NB4 (cell line): ENCODE measurements at regions not wholly inside any gene's neighbourhood (a gene's known extent, or its start where the extent isn't known, plus 50 kb on each side); places are given as distances from the start of the nearest gene placed in this dataset.

Experiments used
- POLR2A ChIP-seq: IDR thresholded peaks from 2 replicates; pipeline ENCODE4 v1.6.1; 2011; ENCODE audit warnings: mild to moderate bottlenecking; ENCODE audit not compliant: insufficient read length; ENCODE audit errors: extremely low read depth
- TF ChIP-seq, protein P1 (sequence below): IDR thresholded peaks from one replicate; pipeline ENCODE4 v1.5.1; 2012; ENCODE audit warnings: low read depth, low read length

DNA sequence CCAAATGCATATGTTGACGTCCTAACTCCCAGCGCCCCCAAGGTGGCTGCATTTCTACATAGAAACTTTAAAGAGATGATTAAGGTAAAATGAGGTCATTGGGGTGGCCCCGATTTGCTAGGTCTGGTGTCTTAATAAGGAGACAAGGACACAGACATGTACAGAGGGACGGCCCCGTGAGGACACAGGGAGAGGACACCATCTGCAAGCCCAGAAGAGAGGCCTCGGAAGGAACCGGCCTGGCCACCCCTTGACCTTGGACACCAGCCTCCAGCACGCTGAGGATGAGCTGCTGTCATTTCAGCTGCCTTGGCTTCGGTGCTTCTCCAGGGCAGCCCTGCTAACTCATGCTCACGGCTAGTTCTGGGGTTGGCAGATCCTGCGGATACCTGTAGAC, 73.2 kb downstream of the MRPL36 start:
- TF ChIP-seq, protein P1, sequence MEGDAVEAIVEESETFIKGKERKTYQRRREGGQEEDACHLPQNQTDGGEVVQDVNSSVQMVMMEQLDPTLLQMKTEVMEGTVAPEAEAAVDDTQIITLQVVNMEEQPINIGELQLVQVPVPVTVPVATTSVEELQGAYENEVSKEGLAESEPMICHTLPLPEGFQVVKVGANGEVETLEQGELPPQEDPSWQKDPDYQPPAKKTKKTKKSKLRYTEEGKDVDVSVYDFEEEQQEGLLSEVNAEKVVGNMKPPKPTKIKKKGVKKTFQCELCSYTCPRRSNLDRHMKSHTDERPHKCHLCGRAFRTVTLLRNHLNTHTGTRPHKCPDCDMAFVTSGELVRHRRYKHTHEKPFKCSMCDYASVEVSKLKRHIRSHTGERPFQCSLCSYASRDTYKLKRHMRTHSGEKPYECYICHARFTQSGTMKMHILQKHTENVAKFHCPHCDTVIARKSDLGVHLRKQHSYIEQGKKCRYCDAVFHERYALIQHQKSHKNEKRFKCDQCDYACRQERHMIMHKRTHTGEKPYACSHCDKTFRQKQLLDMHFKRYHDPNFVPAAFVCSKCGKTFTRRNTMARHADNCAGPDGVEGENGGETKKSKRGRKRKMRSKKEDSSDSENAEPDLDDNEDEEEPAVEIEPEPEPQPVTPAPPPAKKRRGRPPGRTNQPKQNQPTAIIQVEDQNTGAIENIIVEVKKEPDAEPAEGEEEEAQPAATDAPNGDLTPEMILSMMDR, result no peak
- no peak for TF ChIP-seq POLR2A
